Loucy (cell line): ENCODE measurements at regions not wholly inside any gene's neighbourhood (a gene's known extent, or its start where the extent isn't known, plus 50 kb on each side); places are given as distances from the start of the nearest gene placed in this dataset.

Source experiments
- EZH2phosphoT487 ChIP-seq: fragments of 200-600 bp; IDR thresholded peaks from 2 replicates; pipeline ENCODE4 v1.6.1; 2018; ENCODE audit warnings: antibody characterized with exemption, mild to moderate bottlenecking, moderate library complexity, borderline replicate concordance
- TF ChIP-seq, protein P1 (sequence below): fragments of 200-600 bp; sonication (generic); conservative IDR thresholded peaks from 2 replicates; pipeline ENCODE4 v1.5.1; 2014; ENCODE audit warnings: mild to moderate bottlenecking, antibody characterized with exemption, low read length

DNA sequence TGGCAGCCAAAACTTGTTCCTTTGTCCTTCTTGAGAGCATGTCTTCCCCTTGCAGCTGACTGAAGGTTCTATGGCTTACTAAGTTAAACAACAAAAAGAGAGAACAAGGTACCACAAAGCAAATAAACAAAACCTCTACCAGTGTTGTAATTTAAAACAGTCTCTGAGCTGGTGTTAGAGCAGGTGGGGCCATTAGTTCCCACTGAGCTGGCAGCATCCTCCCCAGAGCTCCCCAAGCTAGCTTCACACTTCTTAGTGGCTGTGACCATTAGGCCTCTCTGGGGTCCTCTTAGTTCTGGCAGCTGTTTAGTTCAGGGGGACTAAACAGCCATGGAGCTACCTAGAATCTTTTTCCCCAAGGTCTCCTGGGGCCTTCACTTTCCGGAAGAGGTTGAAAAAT, 128.6 kb upstream of the ELL2 start:
- TF ChIP-seq, protein P1, sequence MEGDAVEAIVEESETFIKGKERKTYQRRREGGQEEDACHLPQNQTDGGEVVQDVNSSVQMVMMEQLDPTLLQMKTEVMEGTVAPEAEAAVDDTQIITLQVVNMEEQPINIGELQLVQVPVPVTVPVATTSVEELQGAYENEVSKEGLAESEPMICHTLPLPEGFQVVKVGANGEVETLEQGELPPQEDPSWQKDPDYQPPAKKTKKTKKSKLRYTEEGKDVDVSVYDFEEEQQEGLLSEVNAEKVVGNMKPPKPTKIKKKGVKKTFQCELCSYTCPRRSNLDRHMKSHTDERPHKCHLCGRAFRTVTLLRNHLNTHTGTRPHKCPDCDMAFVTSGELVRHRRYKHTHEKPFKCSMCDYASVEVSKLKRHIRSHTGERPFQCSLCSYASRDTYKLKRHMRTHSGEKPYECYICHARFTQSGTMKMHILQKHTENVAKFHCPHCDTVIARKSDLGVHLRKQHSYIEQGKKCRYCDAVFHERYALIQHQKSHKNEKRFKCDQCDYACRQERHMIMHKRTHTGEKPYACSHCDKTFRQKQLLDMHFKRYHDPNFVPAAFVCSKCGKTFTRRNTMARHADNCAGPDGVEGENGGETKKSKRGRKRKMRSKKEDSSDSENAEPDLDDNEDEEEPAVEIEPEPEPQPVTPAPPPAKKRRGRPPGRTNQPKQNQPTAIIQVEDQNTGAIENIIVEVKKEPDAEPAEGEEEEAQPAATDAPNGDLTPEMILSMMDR: no peak
- no peak for TF ChIP-seq EZH2phosphoT487
